Left hindlimb (tissue), 1 donor: ENCODE measurements at regions not wholly inside any gene's neighbourhood (a gene's known extent, or its start where the extent isn't known, plus 50 kb on each side); places are given as distances from the start of the nearest gene placed in this dataset.

Source experiments
- DNase-seq: peaks from one replicate; pipeline ENCODE4 v3.0.0-alpha.2; 2018

- DNase-seq, result no peak
Measured at GRCh38 chr9:89797255-89797654, 192.4 kb downstream of the GADD45G start.

- peak; percentile 29 for DNase-seq
Measured at GRCh38 chr9:89797937-89798455, 193.2 kb downstream of the GADD45G start.

- DNase-seq, result no peak
Measured at GRCh38 chr9:89798547-89799120, 193.8 kb downstream of the GADD45G start.

- no peak for DNase-seq
Measured at GRCh38 chr9:89799221-89799620, 194.4 kb downstream of the GADD45G start.

GRCh38 chr9:89799766-89800165 is 195.0 kb downstream of the GADD45G start:
- no peak for DNase-seq

GRCh38 chr9:89801341-89801740 is 196.5 kb downstream of the GADD45G start:
- no peak for DNase-seq

- DNase-seq, result no peak
Measured at GRCh38 chr9:89801742-89802670, 197.2 kb downstream of the GADD45G start.

- DNase-seq, result peak; percentile 89
Measured at GRCh38 chr9:89802781-89803355, 198.1 kb downstream of the GADD45G start.

- no peak for DNase-seq
Measured at GRCh38 chr9:89803403-89803802, 198.6 kb downstream of the GADD45G start.

GRCh38 chr9:89804766-89805531 is 200.1 kb downstream of the GADD45G start:
- no peak for DNase-seq

- no peak for DNase-seq
Measured at GRCh38 chr9:89805571-89806292, 200.9 kb downstream of the GADD45G start.

- DNase-seq, result no peak
Measured at GRCh38 chr9:89806371-89807100, 201.7 kb downstream of the GADD45G start.

- no peak for DNase-seq
Measured at GRCh38 chr9:89807101-89807395, 202.2 kb downstream of the GADD45G start.

GRCh38 chr9:89807682-89808075 is 202.9 kb downstream of the GADD45G start:
- DNase-seq, result no peak

GRCh38 chr9:89808076-89808755 is 203.4 kb downstream of the GADD45G start:
- DNase-seq, result no peak

GRCh38 chr9:89808756-89809181 is 204.0 kb downstream of the GADD45G start:
- DNase-seq, result no peak

GRCh38 chr9:89810431-89810830 is 205.6 kb downstream of the GADD45G start:
- no peak for DNase-seq

GRCh38 chr9:89811356-89811755 is 206.5 kb downstream of the GADD45G start:
- DNase-seq, result no peak

- DNase-seq, result no peak
Measured at GRCh38 chr9:89811886-89812450, 207.2 kb downstream of the GADD45G start.

GRCh38 chr9:89812556-89813181 is 207.9 kb downstream of the GADD45G start:
- DNase-seq, result no peak
